T-helper 2 cell (primary cell): ENCODE measurements at regions not wholly inside any gene's neighbourhood (a gene's known extent, or its start where the extent isn't known, plus 50 kb on each side); places are given as distances from the start of the nearest gene placed in this dataset.
"Not testable (repeated sequence)": the region's sequence is repeated elsewhere in the genome, so short reads cannot be mapped to it uniquely, and the experiment has no call there.

Experiments used
- DNase-seq, 5 experiments: peaks; one replicate each; pipeline versions ENCODE4 v3.0.0 to v3.0.0-alpha.2; 2012 to 2022

DNA sequence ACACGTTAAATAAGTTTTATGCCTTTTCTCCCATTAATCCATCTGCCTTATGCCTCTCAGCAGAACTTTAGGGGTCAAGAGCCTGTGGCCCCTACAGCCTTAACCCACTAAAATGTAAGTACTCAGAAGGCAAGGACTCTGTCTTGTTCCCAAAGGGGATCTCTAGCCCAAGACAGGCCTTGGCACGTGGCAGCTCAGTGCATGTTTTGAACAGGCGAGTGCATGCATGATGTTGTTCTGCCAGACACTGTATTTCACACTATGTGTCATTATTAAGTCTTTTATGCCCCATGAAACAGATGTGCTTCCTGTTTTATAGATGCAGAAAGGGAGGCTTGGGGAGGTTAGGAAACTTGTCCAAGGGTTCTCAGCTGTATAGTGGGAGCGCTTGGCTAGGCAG is 102.8 kb downstream of the ETS2 start:
- no peak for DNase-seq

DNA sequence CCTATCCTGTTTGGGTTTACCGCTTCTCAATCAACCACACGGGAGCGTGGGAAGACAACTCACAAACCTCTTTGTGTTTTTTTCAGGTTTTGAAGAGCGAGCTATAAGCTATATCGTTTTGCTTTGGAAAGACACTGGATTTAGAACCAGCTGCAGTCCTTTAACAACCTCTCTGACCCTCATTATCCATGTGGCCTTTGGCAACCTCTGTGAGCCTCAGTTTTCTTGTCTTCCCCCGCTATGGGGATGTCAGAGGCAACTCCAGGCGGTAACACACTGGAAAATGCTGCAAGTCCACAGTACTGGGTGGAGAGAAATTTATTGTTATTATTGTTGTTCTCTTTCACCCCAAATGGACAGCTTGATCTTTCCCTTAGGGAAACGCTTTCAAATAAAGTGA is 100.0 kb downstream of the ETS2 start:
- no peak for DNase-seq

DNA sequence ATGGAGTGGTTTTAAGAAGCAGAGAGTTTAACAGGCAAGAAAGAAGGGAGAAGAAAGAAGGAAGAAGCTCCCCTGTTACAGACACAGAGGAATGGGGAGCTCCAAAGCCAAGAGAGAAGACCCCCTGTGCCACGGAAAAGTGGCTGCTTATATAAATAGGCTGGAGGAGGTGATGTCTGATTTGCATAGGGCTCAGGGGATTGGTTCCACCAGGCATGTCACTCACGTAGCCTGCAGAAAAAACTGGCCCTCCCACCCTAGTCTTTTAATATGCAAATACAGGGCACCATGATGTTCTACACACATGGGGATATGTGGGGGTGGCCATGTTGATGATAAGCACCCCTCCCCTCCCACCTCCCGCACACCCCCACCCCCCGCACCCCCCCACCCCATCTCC is 99.6 kb downstream of the ETS2 start:
- no peak for DNase-seq

DNA sequence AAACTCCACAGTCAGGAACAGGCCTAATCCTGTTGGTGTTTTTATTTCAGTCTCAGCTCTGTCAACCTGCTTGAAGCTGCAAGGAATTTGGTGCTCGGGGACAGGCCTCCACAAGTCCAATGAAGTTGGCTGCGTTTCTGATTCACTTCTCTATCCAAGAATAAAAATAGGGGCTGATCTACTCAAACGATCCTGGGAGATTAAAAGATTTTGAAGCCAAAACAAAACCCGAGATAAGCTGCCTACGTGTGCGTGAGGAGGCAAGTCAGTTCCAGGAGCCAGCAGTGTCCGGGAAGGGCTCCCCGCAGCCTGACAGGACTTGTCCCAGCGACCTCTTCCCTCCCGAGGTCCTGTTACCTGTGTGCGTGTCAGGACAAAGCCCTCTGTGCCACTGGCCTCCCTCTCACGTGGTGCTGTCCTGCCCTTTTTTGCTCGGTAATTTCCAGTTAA is 98.0 kb downstream of the ETS2 start:
- DNase-seq, result no peak

DNA sequence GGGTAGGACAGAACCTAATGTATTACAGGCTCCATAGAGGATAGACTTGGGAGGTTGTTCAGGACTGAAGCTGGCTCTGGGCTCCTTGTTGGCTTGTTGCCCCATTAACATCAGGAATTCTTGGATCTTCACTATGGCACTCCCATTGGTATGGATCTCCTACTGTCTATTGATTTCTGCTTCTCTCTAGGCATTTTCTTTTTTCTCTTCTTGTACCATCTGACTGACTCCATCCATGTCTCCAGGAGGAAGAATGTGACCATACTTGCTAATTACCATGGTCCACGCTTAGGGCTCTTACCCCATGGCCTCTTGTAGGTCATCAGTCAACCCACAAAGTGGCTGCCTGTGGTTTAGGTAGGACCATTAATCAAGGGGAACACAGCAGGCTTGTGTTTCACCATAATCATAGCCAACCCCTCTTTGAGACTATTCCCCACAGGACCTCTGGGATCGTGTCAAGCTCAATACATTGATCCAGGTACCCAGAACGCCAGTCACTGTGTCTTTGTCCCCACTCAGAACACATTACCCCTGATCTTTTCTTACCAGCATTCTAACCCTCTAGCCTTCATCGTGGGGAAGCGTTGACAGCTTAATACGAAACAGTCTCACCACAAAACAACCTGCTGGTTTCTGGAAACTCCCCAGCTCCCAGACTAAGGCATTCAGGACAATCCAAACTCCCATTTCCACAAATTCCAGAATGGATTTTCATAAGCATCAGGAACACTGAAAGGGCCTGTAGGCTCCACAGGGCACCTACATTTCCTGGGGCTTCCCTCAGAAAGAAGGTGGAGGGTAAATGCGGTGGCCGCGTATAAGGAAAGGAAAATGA is 97.1 kb downstream of the ETS2 start:
- DNase-seq, result no peak

DNA sequence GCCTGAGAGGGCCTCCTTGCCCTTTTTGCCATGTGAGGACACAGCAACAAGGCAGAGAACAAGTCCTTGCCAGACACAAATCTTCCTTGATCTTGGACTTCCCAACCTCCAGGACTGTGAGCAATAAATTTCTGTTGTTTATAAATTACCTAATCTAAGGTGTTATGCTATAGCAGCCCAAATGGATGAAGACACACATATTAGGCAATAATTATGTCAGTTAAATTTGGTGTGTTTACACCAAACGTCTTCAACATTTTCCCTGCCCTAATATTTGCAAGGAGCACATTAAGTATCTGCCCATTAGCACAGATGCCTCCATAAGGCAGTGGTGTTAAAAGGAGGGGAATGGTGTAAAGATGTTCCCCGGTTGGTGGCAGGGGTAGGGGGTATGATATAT is 94.8 kb downstream of the ETS2 start:
- DNase-seq, result no peak

DNA sequence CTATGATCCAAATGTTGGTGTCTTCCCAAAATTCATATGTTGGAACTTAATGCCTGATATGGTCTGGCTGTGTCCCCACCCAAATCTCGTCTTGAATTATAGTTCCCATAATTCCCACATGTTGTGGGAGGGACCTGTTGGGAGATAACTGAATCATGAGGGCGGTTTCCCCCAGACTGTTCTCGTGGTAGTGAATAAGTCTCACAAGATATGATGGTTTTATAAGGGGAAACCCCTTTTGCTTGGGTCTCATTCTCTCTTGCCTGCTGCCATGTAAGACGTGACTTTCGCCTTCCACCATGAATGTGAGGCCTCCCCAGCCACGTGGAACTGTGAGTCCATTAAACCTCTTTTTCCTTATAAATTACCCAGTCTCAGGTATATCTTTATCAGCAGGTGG is 94.3 kb downstream of the ETS2 start:
- DNase-seq, result not testable (repeated sequence)

DNA sequence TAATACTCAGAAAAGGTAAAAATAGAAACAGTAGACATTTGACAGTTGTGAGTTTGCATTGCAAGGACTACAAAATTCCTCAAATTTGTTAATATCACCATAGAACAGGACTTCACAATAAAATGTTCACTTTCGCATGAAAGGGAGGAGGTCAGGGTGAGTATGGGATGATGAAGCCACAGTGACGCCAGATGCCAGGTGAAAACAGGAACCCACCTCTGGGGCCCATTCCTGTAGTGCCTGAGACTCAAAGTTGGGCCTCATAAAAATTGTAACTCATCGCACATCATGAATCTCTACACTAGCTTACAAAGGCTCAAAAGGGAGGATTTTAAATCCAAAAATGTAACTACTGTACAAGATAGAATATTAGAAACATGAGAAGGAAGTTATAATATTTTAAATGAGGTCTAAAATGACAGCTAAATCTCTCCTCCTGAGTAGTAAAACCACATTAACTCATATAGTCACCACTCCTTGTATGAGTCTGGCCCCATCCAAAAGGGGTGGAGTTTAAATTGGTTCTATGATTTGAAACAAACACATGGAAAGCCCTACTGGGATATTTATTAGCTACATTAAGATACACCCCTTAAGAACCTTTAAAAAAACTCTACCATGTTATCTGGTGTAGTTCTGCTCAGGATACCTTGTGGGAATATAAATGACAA is 93.7 kb downstream of the ETS2 start:
- no peak for DNase-seq

DNA sequence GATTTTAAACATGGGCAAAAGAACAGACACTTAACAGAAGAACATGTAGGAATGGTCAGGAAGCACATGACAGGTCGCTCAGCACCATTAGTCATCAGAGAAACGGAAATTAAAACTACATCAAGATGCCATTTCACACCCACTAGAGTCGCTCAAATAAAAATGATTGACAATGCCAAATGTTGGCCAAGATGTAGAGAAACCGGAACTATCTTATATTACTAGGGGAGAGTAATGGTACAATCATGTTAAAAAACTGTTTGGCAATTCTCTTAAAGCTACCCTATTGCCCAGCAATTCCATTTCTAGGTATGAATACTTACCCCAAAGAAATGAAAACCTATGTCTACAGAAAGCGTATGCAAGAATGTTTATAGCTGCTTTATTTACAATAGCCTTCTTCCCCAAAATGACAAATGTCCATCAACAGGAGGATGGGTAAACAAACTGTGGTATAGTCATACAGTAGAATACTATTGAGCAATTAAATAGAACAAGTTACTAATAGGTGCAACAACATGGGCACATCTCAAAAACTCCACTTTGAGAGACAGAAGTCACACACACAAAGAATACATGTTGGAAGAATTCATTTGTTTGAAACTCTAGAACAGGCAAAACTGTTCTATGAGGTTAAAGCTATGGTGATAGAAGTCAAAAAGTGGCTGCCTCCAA is 92.8 kb downstream of the ETS2 start:
- no peak for DNase-seq

DNA sequence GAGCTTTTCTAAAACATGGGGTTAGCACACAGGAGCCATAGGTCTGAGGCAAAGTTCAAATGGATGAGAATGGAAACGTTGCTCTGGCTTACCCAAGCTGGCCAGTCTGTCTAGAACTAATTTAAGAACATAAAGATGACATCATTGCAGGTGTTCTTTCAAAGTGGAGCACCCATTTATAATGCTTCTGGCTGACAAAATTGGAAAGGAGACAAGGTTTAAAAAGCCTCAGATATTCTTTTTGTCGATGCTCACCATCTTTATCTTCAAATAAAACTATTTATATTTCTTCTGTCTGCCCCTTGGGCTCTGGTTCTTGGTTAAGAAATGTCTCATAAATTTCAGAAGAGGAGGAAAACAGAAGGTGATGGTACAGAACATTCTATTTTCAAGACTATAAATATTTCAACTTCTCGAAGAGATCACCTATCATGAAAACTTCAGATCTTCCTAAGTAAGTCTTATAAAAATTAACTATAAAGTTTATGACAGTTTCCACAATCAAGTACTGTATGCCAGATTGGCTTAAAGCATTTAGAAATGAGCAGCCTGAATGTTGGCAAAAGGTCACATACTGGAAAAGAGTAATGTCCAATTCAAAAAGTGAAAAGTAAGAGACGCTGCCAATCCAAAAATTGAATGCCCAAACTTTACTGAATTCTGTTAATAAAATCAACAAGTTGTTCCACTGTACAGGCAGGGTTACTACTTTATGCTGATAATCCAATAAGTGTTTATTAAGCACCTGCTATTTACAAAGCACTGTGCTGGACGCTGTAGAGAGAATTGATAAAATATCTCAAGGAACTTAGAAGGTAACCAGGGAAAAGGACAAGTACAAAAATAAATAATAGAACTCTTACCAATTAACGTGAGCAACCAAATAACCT is 92.0 kb downstream of the ETS2 start:
- DNase-seq, result no peak

DNA sequence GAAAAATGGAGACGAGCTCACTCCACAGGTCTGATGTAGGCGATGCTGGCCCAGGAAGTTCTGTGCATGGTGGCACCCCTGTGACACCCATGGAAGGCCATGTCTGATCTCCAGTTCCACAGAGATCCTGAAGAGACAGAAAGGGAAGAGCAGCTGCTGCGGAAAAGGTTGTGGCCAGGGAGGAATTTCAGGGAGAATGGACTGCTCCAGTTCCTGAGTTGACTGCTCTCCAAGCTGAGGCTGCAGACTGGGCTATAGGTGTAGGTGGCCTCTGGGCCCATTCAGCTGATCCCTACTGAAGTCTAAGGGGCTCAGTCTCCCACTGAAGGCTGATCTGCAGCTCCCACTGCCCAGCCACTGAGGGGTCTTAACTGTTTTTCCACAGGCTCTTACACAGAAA is 89.2 kb downstream of the ETS2 start:
- DNase-seq, result no peak

DNA sequence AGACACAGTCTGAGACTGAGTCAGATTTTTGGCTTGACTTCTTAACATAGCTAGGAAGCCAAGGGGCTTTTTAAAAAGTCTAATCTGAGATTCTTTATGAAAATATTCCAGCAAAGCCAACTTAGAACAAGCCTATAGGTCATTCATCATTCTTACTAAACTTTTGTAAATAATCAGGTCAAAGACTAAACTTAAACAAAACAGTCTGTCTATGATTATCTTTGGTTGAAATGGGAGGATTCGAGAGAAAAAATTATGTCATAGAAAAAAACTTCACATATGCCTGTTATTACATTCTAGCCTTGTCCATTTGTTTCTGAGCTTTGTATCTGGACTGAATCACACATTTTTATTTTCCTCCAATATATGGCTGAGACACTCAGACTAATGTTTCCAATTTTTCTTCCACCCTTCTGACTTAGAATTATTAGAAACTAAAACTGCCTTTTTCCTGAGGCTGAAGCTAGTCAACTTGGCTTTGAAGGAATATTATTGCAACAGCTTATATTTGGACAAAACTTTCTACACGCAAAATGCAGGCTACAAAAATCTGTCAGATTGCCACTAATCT is 83.3 kb downstream of the ETS2 start:
- no peak for DNase-seq

DNA sequence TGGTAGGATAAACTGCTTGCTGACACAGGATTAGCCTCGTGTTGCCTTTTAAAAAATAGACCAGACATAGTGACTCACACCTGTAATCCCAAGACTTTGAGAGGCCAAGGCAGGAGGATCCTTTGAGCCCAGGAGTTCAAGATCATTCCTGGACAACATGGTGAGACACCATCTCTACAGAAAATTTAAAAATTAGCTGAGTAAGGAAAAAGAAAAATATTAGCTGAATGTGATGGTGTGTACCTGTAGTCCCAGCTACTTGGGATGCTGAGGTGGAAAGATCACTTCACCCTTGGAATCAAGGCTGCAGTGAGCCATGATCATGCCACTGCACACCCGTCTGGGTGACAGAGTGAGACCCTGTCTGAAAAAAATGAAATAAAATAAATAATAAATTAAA is 82.0 kb downstream of the ETS2 start:
- DNase-seq, result no peak

DNA sequence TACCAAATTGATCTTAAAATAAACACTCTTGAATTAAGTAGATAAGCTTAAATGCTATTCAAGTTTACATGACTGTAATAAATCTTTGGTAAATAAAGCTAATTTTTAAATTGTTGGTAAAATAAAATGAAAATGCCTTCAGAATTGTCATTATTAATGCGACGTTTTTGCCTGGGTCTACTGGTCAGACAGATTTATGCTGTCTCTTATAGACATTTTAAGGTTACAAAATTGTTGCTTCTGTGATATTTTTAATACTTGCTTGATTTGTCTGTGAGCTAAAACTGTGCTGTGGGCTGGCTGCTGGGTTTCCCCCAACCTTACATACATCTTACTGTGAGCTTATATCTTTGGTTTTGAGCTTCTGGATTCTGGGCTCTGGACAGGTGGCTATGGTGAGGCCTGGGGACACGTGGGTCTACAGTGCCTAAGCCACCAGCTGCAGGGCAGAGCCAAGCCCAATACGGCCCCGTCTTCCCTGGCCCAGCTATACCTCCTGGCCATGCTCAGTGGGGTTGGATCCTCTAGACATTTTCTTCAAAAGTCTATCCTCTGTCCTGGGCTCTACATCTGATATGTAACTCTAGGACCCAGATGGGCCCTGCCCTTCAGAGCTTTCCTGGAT is 81.4 kb downstream of the ETS2 start:
- DNase-seq, result no peak

DNA sequence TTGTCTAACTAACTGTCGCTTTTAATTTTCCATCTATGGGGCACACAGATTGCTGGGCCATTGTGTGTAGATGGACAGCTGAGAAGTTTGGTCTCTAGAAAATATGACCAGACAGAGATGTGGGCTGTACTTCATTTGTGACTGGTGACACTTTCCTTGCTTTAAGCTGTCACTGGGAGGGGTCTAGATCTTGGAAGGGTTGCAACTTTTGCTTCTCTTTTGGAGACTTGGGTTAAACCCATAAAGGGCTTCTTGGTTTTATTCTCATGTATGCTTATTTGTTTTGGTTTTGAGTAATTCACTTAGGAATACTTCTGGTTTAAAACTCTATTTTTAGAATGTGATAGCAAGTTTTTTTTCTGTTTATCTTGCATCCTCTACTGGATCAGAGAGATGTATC is 80.2 kb downstream of the ETS2 start:
- DNase-seq, result no peak

DNA sequence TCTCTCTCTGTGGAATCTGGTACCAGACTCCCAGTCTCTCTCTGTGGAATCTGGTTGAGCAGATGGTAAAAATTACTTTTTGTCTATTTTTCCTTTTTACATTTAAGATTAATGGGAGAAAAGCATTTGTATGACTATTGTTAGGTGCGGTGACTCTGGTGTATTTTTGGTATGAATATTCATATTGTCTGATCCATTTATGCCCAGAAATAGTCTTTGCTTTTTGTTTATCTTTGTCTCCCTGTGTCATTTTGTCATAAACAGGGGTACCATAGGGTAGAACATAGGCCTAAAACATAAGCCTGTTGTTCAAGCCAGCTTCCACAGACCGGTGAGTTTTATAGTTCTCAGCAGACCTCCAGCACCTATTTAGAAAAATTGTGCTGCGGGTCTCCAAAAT is 78.7 kb downstream of the ETS2 start:
- DNase-seq, result no peak

DNA sequence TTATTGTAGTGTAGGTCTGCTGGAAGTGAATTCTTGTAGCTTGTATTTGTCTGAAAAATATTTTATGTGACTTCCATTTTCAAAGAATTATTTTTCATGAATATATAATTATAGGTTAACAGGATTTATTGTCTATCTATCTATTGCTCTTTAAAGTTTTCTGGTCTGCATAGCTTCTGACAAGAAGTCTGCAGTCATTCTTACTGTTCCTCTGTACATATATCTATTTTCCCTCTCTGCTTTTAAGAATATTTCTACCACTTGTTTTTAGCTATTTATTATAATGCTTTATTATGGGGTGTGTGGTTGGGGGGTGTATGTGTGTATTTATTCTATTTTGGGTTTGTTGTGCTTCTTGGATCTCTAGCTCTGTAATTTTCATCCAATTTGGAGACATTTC is 77.4 kb downstream of the ETS2 start:
- DNase-seq, result no peak

DNA sequence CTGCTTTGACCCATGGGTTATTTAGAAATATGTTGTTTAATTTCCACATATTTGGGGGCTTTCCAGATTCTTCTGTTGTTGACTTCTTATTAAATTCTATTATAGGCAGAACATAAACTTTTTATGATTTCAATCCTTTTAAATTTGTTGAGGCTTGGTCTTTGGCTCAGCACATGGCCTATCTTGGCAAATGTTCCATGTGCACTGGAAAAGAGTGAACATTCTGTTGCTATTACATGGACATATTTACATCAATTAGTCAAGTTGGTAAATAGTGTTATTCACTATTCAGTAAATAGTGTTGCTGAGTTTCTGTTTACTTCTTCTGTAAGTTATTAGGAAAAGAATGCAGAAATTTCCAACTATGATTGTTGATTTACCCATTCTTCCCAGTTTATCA is 75.4 kb downstream of the ETS2 start:
- no peak for DNase-seq

DNA sequence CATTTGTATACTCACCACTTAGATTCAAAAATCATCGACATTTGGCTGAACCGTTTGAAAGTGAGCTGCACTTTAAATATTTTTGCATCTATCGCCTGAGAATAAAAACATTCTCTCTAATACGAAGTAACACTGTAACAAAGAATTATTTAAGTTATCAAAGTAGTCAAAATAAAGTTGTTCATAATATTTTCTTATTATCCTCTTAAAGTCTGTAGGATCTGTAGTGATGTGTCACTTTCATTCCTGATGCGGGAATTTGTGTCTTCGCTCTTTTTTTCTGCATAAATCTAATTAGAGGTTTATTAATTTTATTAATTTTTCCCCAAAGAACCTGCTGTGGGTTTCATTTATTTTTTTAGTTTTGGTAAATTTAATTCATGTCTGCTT is 74.8 kb downstream of the ETS2 start:
- DNase-seq, result no peak

DNA sequence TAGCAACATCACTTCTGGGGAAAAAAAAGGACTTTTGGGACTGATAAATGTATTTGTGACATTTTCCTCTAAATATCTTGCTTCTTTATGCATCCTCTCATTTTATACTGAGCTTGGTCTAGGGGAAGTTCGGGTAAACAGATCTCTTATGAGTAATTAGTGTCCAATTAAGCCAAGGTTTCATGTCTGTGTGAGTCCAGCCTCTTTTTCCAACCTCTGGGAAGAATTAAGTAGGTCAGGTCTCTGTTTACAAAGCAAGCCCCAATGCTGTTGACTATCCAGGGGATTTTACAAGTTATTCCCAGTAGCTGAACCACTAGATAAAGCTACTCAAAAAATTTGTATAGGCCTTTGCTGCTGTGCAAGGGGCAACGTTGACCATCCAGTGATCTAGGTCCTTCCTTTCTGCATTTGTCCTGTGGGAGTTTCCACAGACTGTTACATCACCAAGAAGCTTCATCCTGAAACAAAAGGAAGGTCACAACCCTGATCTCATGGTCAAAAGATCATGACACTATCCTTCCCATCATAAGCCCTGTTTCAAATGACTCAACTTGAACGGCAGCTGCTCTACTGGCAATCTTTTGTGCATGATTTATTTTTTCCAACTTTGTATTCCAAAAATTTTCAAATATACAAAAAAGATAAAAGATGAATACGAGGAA is 74.3 kb downstream of the ETS2 start:
- no peak for DNase-seq

DNA sequence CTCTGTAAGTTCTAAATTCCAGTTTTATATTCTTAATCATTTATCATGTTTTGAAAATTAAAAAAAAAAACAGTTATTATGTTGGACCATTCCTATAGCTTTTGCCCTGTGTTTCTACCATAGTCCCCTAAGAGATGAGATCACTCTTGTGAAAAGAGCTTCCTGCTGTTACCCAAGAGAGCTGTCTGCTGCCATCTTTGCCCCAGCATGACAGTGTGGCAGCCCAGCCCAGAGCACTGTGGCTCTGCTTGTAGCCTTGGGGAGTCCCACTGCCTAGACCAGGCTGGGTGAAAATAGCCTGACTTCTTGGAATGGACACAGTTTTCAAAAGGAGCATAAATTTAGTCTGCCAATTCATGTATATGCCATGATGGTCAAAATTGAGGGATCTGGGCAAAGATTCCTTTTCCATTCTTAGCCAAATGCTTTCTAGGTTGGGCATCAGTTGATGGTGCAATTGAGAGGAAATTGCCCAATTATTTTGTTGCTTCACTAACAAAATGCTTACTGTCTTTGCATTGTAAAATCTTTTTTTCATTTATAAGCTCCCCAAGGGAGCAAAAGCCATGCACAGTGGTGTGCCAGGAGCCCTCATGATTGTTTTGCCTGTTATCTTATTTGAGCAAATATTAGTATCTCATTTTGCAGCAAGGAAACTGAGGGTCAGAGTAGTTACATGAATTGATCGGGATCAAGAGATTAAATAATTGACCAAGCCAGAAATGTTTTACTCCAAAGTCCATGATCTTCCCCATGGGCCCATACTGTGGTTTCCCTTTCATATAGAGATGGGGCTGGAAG is 72.8 kb downstream of the ETS2 start:
- no peak for DNase-seq
